Activated naive CD8-positive, alpha-beta T cell treated with anti-CD3 and anti-CD28 coated beads, Interleukin-2, amount 10 ng/mL, durations not matched to agents 7 days and 5 days (primary cell): ENCODE measurements at regions not wholly inside any gene's neighbourhood (a gene's known extent, or its start where the extent isn't known, plus 50 kb on each side); places are given as distances from the start of the nearest gene placed in this dataset.
"Not testable (repeated sequence)": the region's sequence is repeated elsewhere in the genome, so short reads cannot be mapped to it uniquely, and the experiment has no call there.

Source experiments
- ATAC-seq: fragments of 150-1000 bp; cut with Tn5 transposase; one replicate; pipeline ENCODE4 v1.10.0; 2021; ENCODE audit warnings: low read depth, moderate library complexity
- POLR2A ChIA-PET: fragments of 350-600 bp; sonication (Branson Sonifier 250); formaldehyde crosslinking; loops from one replicate; lab custom pipeline; 2021; ENCODE audit warnings: antibody characterized with exemption; lab: Charles Lee
- DNase-seq: peaks from one replicate; pipeline ENCODE4 v3.0.0; 2021
- H3K27ac Mint-ChIP-seq: one replicate; pipeline ENCODE4 v1.8.0; 2022; ENCODE audit warnings: mild to moderate bottlenecking, mixed read lengths
- H3K27me3 Mint-ChIP-seq: one replicate; pipeline ENCODE4 v1.8.0; 2022; ENCODE audit warnings: mild to moderate bottlenecking, moderate library complexity, mixed read lengths
- H3K36me3 Mint-ChIP-seq: one replicate; pipeline ENCODE4 v1.8.0; 2021; ENCODE audit warnings: mild to moderate bottlenecking, mixed read lengths
- H3K4me1 Mint-ChIP-seq: one replicate; pipeline ENCODE4 v1.8.0; 2021; ENCODE audit warnings: mixed read lengths
- H3K4me3 Mint-ChIP-seq: one replicate; pipeline ENCODE4 v1.8.0; 2022; ENCODE audit warnings: mild to moderate bottlenecking, moderate library complexity, mixed read lengths
- H3K9me3 Mint-ChIP-seq: one replicate; pipeline ENCODE4 v1.8.0; 2021; ENCODE audit warnings: mixed read lengths

DNA sequence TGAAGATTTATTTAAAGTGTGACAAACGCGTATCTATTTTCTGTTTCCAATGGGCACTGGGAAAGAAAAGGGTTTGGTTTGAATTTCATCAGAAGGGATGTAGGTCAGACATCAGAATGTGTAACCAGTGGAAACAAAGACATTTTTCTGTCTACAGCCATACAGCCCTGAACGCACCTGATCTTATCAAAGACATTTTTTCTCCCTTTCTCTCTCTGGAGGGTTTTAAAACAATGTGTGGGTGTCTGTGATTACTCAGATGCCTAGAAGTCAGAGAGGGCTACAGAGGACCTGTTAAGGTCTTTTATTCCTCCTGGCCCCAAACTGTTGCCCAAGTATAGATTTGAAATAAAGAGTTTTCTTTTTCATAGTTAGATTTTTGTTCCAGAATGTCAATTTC, 208.6 kb upstream of the LRRC61 start:
- not testable (repeated sequence) for ATAC-seq, H3K4me3 Mint-ChIP-seq

DNA sequence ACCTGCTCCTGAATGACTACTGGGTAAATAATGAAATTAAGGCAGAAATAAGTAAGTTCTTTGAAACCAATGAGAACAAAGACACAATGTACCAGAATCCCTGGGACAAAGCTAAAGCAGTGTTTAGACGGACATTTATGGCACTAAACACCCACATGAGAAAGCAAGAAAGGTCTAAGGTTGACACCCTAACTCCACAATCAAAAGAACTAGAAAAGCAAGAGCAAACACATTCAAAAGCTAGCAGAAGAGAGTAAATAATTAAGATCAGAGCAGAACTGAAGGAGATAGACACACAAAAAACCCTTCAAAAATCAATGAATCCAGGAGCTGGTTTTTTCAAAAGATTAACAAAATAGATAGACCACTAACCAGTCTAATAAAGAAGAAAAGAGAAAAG, 203.2 kb upstream of the LRRC61 start:
- POLR2A ChIA-PET, H3K9me3 Mint-ChIP-seq, H3K36me3 Mint-ChIP-seq, H3K27ac Mint-ChIP-seq, DNase-seq, H3K4me1 Mint-ChIP-seq, ATAC-seq, H3K4me3 Mint-ChIP-seq: not testable (repeated sequence)
- peaks cover 22% of the 10 kb centered on the region for H3K27me3 Mint-ChIP-seq

More for the DNA sequence above, 208.6 kb upstream of the LRRC61 start:
- POLR2A ChIA-PET, H3K4me1 Mint-ChIP-seq, H3K36me3 Mint-ChIP-seq, H3K27ac Mint-ChIP-seq, DNase-seq, H3K9me3 Mint-ChIP-seq: not testable (repeated sequence)
- H3K27me3 Mint-ChIP-seq: peaks cover 22% of the 10 kb centered on the region

DNA sequence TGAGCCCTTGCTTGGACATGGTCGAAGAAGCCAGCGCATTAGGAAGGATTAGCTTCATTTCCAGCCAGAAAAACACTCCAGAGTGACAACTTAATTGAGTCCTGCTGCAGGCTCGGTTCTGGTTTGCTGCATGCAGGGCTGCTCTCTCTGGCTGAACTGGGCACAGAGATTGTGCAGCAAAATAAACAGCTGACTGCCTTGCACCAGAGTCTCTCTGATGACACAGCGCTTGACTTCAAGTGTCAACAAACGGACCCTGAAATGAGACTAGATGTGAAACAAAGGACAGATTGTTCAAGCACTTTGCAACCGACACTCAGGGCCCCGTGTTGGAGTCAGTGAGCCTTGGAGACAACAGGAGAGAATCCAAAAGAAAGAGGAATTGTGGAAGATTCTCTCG, 197.3 kb upstream of the LRRC61 start:
- DNase-seq, H3K27me3 Mint-ChIP-seq, POLR2A ChIA-PET, H3K4me1 Mint-ChIP-seq, H3K27ac Mint-ChIP-seq, H3K9me3 Mint-ChIP-seq, H3K36me3 Mint-ChIP-seq, H3K4me3 Mint-ChIP-seq, ATAC-seq: not testable (repeated sequence)

DNA sequence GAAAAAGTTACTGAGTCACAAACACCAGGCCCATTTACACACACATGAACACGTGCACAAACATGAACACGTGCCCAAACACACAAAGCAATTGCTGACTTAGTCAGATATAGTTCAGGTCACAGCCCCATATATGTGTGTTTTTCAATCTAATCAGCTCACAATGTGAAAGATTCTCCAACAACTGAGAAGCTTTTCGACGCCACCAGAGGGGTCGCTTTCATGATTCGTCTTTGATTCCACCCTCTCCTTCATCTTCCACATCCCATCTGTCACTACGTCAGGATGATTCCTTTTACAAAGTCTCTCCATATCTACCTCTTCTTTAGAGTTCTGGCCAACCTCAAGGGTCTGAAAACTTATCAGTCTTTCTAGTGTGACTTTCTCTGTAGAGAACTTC, 188.7 kb upstream of the LRRC61 start:
- H3K4me3 Mint-ChIP-seq, H3K27me3 Mint-ChIP-seq, DNase-seq, H3K9me3 Mint-ChIP-seq, H3K4me1 Mint-ChIP-seq, POLR2A ChIA-PET, H3K27ac Mint-ChIP-seq, ATAC-seq, H3K36me3 Mint-ChIP-seq: not testable (repeated sequence)

DNA sequence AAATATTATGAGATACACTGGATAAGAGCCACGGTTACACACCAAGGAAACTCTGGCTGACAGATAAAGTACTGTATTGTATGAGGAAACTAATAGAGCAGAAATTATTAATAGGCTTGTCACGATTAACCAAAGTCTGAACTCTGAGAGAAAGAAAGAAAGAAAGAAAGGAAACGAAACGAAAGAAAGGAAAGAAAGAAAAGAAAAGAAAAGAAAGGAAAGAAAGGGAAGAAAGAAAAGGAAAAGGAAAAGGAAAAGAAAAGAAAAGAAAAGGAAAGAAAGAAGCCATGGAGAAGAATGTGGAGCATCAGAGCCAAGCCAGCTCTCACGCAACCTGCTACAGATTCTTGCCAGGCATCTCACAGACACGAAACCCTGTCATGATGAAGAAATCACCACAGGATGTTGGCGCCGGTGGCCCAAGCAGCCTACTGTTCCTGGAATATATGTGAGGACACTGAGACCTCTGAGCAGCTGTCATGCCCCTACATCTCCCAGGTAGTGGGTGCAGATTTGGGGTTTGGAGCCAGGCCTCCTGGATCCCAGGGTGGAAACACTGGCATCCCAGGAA, 187.4 kb upstream of the LRRC61 start:
- H3K36me3 Mint-ChIP-seq, H3K27ac Mint-ChIP-seq, ATAC-seq, H3K4me3 Mint-ChIP-seq, H3K27me3 Mint-ChIP-seq, H3K9me3 Mint-ChIP-seq, POLR2A ChIA-PET, DNase-seq, H3K4me1 Mint-ChIP-seq: not testable (repeated sequence)

DNA sequence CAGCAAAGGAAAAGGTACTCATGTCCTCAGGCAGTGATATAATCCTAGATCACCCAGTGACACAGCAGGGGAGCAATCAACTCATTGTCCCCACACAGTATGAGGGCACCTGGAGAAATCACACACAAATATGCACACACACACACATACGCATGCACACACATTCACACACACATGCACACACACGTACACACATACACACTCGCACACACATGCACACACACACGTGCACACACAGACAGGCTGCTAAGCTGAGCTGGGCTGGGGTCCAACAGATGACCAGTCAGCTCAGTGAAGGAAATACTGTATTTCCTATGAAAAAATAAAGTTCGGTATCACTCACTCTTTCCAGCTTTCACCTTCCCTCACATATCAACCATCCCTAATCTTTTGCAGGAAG, 183.3 kb upstream of the LRRC61 start:
- H3K36me3 Mint-ChIP-seq: not testable (repeated sequence)

DNA sequence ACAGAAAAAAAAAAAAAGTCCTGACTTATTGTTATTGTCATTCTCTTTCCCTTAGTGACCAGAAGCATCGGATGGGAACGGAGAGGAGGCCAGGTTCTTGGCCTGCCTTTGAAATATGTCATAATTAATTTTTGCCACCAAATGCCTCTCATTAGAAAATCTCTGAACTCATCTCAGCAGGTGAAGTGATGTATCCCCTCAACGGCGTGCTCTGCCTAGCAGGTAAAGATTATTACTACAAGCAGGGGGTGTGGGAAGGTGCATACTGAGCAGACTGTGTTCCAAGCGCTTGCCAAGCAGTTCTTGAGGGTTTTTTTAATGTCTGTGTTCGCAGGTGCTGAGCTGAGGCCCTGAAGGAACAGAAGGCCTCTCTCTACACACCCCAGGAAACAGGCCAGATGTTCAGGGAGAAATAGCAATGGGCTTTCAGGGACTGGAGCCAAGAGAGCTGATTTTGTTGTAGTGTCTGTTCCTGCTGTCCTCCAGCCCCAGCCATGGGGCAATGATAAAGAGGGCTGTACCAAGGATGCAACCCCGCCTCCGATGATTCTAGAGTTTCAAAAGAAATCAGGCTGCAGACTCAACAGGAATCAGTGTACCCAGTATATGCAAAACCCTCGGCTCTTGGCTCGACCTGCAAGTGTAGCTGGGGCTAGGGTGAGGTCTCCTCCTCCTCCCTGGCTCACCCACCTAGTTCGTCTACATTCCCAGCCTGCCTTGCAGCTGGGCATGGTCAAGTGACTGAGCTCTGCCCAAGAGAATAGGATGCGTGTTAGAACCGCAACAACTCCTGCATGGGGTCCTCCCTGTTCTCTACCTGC, 181.4 kb upstream of the LRRC61 start:
- H3K27ac Mint-ChIP-seq, H3K36me3 Mint-ChIP-seq, DNase-seq, H3K4me3 Mint-ChIP-seq, H3K27me3 Mint-ChIP-seq, POLR2A ChIA-PET, H3K9me3 Mint-ChIP-seq, H3K4me1 Mint-ChIP-seq, ATAC-seq: not testable (repeated sequence)

More for the DNA sequence above, 183.3 kb upstream of the LRRC61 start:
- POLR2A ChIA-PET, ATAC-seq, DNase-seq, H3K27ac Mint-ChIP-seq, H3K9me3 Mint-ChIP-seq, H3K4me1 Mint-ChIP-seq, H3K27me3 Mint-ChIP-seq, H3K4me3 Mint-ChIP-seq: not testable (repeated sequence)

DNA sequence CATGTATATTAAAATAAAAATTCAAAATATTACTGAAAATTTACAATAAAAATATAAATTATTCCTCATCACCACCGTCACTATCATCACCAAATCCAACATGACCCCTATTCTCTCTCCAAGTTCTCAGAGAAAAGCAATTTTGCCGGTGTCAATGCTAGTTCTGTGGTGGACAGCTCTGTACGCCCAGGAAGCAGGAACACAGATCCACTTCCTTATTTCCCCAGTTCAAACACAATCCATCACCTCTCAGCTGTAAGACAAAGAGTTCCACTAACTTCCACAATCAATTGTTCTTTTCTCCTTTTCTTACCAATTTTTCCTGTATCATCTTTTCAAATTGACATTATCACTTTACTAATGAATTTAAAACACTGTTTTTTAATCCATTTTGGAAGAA, 177.0 kb upstream of the LRRC61 start:
- DNase-seq, H3K27me3 Mint-ChIP-seq, ATAC-seq, POLR2A ChIA-PET, H3K4me3 Mint-ChIP-seq, H3K9me3 Mint-ChIP-seq, H3K27ac Mint-ChIP-seq, H3K4me1 Mint-ChIP-seq, H3K36me3 Mint-ChIP-seq: not testable (repeated sequence)

DNA sequence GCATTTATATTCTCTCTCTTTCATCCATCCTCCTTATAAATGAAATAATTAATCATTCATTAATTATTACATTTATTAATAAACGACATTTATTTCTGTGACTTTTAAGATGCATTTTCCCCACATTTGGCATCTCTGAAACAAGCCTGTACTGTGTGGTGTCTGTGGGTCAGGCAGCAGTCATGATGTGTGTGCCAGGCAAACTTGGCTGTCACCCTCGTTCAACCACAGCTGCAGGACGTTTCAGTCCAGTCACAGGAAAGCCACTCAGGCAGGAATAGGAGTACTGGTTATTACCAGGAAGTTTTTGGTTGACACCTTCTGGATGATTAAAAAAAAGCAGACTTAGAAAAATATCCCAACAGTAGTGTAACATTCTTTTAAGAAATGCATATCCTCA, 175.6 kb upstream of the LRRC61 start:
- POLR2A ChIA-PET, DNase-seq, H3K27me3 Mint-ChIP-seq, ATAC-seq, H3K9me3 Mint-ChIP-seq, H3K4me1 Mint-ChIP-seq, H3K36me3 Mint-ChIP-seq, H3K4me3 Mint-ChIP-seq, H3K27ac Mint-ChIP-seq: not testable (repeated sequence)

DNA sequence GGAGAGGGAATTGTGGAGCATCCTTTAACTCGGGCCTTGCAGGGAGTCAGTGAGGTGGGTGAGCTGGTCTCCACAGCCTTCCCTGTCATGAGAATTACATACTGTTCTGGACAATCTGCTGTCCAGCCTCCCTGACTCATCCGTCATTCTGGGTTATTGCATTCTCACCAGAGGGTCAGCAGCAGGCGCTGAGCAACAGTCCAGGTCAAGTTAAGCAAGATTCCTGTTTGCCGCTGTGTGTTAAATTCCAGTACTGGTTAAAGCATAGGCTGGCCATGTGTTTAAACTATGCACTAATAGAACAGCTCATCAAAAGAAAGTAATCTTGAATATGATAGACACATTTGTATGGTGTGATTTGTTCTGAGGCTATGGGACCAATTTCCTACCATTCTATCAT, 167.1 kb upstream of the LRRC61 start:
- H3K9me3 Mint-ChIP-seq, H3K4me3 Mint-ChIP-seq, DNase-seq, POLR2A ChIA-PET, H3K36me3 Mint-ChIP-seq, H3K27me3 Mint-ChIP-seq, H3K27ac Mint-ChIP-seq, H3K4me1 Mint-ChIP-seq, ATAC-seq: not testable (repeated sequence)

DNA sequence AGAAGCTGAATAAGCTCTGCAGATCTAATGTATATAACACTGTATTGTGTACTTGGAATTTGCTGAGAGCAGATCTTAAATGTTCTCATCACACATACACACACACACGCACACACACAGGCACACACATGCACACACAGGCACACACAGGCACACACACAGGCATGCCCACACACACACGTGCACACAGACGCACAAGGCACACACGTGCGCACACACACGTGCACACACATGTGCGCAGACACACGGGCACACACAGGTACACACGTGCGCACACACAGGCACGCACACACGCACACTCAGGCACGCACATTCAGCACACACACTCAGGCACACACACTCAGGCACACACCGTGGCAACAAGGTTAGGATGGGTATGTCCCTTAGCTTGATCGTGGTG, 164.5 kb upstream of the LRRC61 start:
- H3K9me3 Mint-ChIP-seq, H3K27ac Mint-ChIP-seq, DNase-seq, H3K4me3 Mint-ChIP-seq, ATAC-seq, H3K27me3 Mint-ChIP-seq, H3K4me1 Mint-ChIP-seq, POLR2A ChIA-PET, H3K36me3 Mint-ChIP-seq: not testable (repeated sequence)

DNA sequence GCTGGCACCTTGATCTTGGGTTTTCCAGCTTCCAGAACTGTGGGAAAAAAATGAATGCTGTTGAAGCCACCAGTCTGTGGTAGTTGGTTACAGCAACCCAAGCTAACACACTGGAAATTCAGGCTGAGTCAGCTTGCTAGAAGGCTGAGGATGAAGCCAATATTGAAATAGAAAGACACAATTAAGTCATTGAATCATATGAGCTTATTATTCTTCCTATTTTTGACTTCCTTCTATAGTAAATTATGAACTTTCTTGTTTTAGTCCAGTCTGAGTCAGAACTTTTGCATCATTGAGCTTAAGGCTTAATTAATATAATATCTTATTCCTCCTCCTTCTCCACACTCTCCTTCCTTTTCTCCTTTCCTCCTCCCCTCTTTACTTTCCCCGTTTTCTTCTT, 153.6 kb upstream of the LRRC61 start:
- H3K4me3 Mint-ChIP-seq, H3K27ac Mint-ChIP-seq, H3K9me3 Mint-ChIP-seq, ATAC-seq, H3K27me3 Mint-ChIP-seq, H3K4me1 Mint-ChIP-seq, H3K36me3 Mint-ChIP-seq, POLR2A ChIA-PET, DNase-seq: not testable (repeated sequence)

DNA sequence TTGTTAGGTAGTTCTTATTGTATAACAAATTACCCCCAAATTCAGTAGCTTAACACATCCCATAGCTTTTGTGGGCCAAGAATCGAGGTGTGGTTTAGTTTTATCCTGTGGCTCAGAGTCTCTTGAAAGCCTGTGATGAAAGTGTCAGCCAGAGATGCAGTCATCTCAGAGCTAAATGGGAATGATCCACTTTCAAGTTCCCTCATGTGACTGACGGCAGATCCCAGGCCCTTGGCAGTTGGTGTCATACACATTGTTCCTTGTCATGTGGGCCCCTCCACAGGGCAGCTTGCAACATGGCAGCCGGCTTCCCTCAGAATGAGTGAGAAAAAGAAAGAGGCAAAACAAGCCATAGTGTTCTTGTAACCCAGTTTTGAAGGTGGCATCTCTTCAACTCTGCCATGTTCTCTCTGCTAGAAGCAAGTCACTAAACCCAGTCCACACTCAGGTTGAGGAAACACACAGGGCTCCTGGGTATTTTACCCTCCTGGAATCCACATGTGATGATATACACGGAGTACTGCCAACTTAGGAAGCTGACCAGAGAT, 153.1 kb upstream of the LRRC61 start:
- H3K4me3 Mint-ChIP-seq, H3K9me3 Mint-ChIP-seq, DNase-seq, H3K36me3 Mint-ChIP-seq, H3K27me3 Mint-ChIP-seq, ATAC-seq, H3K27ac Mint-ChIP-seq, H3K4me1 Mint-ChIP-seq, POLR2A ChIA-PET: not testable (repeated sequence)

DNA sequence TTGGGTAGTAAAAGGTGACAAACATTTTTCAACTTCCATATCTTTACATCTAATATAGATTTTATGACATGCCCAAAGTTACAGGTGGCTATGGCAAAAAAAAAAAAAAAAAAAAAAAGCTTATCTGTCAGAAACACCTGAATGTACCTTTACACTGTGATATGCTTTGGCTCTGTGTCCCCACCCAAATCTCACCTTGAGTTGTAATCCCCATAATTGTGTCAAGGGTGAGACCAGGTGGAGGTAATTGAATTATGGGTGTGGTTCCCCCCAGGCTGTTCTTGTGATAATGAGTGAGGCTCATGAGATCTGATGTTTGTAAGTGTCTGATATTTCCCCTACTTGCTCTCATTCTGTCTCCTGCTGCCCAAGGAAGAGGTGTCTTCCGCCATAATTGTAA, 139.6 kb upstream of the LRRC61 start:
- H3K4me3 Mint-ChIP-seq, H3K27me3 Mint-ChIP-seq, DNase-seq, H3K27ac Mint-ChIP-seq, ATAC-seq, H3K9me3 Mint-ChIP-seq, H3K4me1 Mint-ChIP-seq, H3K36me3 Mint-ChIP-seq, POLR2A ChIA-PET: not testable (repeated sequence)
